ENCODE measurements at regions not wholly inside any gene's neighbourhood (a gene's known extent, or its start where the extent isn't known, plus 50 kb on each side); places are given as distances from the start of the nearest gene placed in this dataset.
"Not testable (repeated sequence)": the region's sequence is repeated elsewhere in the genome, so short reads cannot be mapped to it uniquely, and the experiment has no call there.

- TF ChIP-seq, protein P1, sequence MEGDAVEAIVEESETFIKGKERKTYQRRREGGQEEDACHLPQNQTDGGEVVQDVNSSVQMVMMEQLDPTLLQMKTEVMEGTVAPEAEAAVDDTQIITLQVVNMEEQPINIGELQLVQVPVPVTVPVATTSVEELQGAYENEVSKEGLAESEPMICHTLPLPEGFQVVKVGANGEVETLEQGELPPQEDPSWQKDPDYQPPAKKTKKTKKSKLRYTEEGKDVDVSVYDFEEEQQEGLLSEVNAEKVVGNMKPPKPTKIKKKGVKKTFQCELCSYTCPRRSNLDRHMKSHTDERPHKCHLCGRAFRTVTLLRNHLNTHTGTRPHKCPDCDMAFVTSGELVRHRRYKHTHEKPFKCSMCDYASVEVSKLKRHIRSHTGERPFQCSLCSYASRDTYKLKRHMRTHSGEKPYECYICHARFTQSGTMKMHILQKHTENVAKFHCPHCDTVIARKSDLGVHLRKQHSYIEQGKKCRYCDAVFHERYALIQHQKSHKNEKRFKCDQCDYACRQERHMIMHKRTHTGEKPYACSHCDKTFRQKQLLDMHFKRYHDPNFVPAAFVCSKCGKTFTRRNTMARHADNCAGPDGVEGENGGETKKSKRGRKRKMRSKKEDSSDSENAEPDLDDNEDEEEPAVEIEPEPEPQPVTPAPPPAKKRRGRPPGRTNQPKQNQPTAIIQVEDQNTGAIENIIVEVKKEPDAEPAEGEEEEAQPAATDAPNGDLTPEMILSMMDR (IDR thresholded peaks at IDR 0.05), result no peak
- TF ChIP-seq POLR2A (IDR thresholded peaks at IDR 0.05), result no peak
- intact Hi-C loops (cut with DNase I; ENCODE audit: low total_unique reads), result no loop called here
- Histone ChIP-seq H3K27me3 (no peaks in the 10 kb centered on the region), H3K36me3 (ENCODE audit: low read depth, missing control alignments) (no peaks in the 10 kb centered on the region), H3K4me1 (no peaks in the 10 kb centered on the region), H3K4me3 (no peak overlapping the region), H3K9me3 (no peaks in the 10 kb centered on the region), H3K27ac (no peak overlapping the region)
- no peak for DNase-seq
- 75 to 86% methylated on average over 3 of the region's 3 CpGs for WGBS, 2 donors
Observed at GRCh38 chr12:83575326-83575725, 888.6 kb downstream of the TMTC2 start.

- Histone ChIP-seq H3K27me3 (no peaks in the 10 kb centered on the region), H3K9me3 (no peaks in the 10 kb centered on the region), H3K4me3 (no peak overlapping the region), H3K4me1 (no peaks in the 10 kb centered on the region), H3K27ac (no peak overlapping the region), H3K36me3 (ENCODE audit: low read depth, missing control alignments) (no peaks in the 10 kb centered on the region)
- WGBS, 2 donors, result 54 to 77% methylated on average over 2 of the region's 2 CpGs
- intact Hi-C loops (cut with DNase I; ENCODE audit: low total_unique reads), result no loop called here
- DNase-seq, result no peak
- TF ChIP-seq, protein P1 (IDR thresholded peaks at IDR 0.05), result no peak
- no peak for TF ChIP-seq POLR2A (IDR thresholded peaks at IDR 0.05)
Observed at GRCh38 chr12:83574142-83574541, 887.4 kb downstream of the TMTC2 start.

GRCh38 chr12:83573671-83574070 lies 887.0 kb downstream of the TMTC2 start:
- no peak for TF ChIP-seq POLR2A (IDR thresholded peaks at IDR 0.05)
- TF ChIP-seq, protein P1 (IDR thresholded peaks at IDR 0.05), result no peak
- H3K27me3 ChIP-seq, result no peaks in the 10 kb centered on the region
- WGBS, 2 donors, result 53 to 66% methylated on average over 4 of the region's 4 CpGs
- H3K9me3 ChIP-seq, result no peaks in the 10 kb centered on the region
- no peak overlapping the region for H3K27ac ChIP-seq
- intact Hi-C loops (cut with DNase I; ENCODE audit: low total_unique reads), result no loop called here
- no peak overlapping the region for H3K4me3 ChIP-seq
- H3K36me3 ChIP-seq (ENCODE audit: low read depth, missing control alignments), result no peaks in the 10 kb centered on the region
- H3K4me1 ChIP-seq, result no peaks in the 10 kb centered on the region
- no peak for DNase-seq

DNA sequence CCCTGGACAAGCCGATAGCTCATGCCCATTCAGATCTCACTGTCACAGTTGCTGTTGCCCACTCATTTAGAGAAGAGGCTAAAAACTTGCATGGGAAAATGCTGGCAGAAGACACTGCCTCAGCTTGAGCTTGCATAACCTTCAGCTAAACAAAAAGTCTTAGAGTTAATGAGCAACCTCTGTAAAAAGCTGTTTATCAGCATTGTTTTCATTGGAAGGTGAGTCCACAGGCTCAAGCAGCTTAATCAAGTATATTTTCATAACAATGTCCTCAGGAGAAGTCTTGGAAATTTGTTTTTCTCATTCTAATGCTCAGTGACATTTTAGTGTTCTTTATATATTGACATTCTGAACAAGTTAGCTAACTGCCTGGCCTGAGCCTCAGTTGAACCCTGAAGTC lies 872.9 kb downstream of the TMTC2 start:
- DNase-seq, result no peak
- H3K27ac ChIP-seq, result no peak overlapping the region
- no peaks in the 10 kb centered on the region for H3K27me3 ChIP-seq
- no peaks in the 10 kb centered on the region for H3K4me1 ChIP-seq
- H3K9me3 ChIP-seq, result no peaks in the 10 kb centered on the region
- H3K36me3 ChIP-seq (ENCODE audit: low read depth, missing control alignments), result no peaks in the 10 kb centered on the region
- TF ChIP-seq, protein P1 (IDR thresholded peaks at IDR 0.05), result no peak
- TF ChIP-seq POLR2A (IDR thresholded peaks at IDR 0.05), result no peak
- WGBS, 2 donors, result 30 to 52% methylated on average over 1 of the region's 1 CpG
- intact Hi-C loops (cut with DNase I; ENCODE audit: low total_unique reads), result no loop called here
- no peak overlapping the region for H3K4me3 ChIP-seq

GRCh38 chr12:83556040-83556439 lies 869.3 kb downstream of the TMTC2 start:
- H3K4me1 ChIP-seq; H3K9me3 ChIP-seq; H3K36me3 ChIP-seq (ENCODE audit: low read depth, missing control alignments); H3K4me3 ChIP-seq; DNase-seq; H3K27me3 ChIP-seq; intact Hi-C loops (cut with DNase I; ENCODE audit: low total_unique reads); H3K27ac ChIP-seq: not testable (repeated sequence)
- 93 to 95% methylated on average over 7 of the region's 7 CpGs for WGBS, 2 donors
